ENCODE measurements at regions not wholly inside any gene's neighbourhood (a gene's known extent, or its start where the extent isn't known, plus 50 kb on each side); places are given as distances from the start of the nearest gene placed in this dataset.

GRCh38 chr12:70043490-70044138 is 199.6 kb upstream of the CNOT2 start:
- H3K4me1 ChIP-seq (ENCODE audit: insufficient read depth, low read length, severe bottlenecking): peaks cover 14% of the 10 kb centered on the region
- H3K36me3 ChIP-seq (ENCODE audit: insufficient read depth, low read length): no peaks in the 10 kb centered on the region

GRCh38 chr12:70044167-70044566 is 199.1 kb upstream of the CNOT2 start:
- H3K27me3 ChIP-seq (ENCODE audit: insufficient read depth, low read length): no peaks in the 10 kb centered on the region
- no peaks in the 10 kb centered on the region for H3K9me2 ChIP-seq (ENCODE audit: low read depth, low read length)
- no peaks in the 10 kb centered on the region for H4K20me1 ChIP-seq (ENCODE audit: insufficient read depth, low read length)
- H2AFZ ChIP-seq (ENCODE audit: low read length): no peak overlapping the region
- TF ChIP-seq EZH2 (IDR thresholded peaks at IDR 0.05; ENCODE audit: borderline replicate concordance, low read length): no peak
- TF ChIP-seq, protein P1, sequence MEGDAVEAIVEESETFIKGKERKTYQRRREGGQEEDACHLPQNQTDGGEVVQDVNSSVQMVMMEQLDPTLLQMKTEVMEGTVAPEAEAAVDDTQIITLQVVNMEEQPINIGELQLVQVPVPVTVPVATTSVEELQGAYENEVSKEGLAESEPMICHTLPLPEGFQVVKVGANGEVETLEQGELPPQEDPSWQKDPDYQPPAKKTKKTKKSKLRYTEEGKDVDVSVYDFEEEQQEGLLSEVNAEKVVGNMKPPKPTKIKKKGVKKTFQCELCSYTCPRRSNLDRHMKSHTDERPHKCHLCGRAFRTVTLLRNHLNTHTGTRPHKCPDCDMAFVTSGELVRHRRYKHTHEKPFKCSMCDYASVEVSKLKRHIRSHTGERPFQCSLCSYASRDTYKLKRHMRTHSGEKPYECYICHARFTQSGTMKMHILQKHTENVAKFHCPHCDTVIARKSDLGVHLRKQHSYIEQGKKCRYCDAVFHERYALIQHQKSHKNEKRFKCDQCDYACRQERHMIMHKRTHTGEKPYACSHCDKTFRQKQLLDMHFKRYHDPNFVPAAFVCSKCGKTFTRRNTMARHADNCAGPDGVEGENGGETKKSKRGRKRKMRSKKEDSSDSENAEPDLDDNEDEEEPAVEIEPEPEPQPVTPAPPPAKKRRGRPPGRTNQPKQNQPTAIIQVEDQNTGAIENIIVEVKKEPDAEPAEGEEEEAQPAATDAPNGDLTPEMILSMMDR (IDR thresholded peaks at IDR 0.05; ENCODE audit: low read length): no peak
- no peak overlapping the region for H3K4me2 ChIP-seq (ENCODE audit: low read length)
- H3K9ac ChIP-seq (ENCODE audit: low read length): no peak overlapping the region
- no peak overlapping the region for H3K27ac ChIP-seq (ENCODE audit: low read depth, low read length, poor library complexity, severe bottlenecking)
- H3K9me3 ChIP-seq (ENCODE audit: low read length): no peaks in the 10 kb centered on the region
- H3K4me3 ChIP-seq (ENCODE audit: low read depth, low read length, poor library complexity, severe bottlenecking): no peak overlapping the region
- no peaks in the 10 kb centered on the region for H3F3A ChIP-seq (ENCODE audit: insufficient read depth, low read length)
- no peaks in the 10 kb centered on the region for H3K36me3 ChIP-seq (ENCODE audit: insufficient read depth, low read length)
- H3K79me2 ChIP-seq (ENCODE audit: insufficient read depth, low read length): no peaks in the 10 kb centered on the region
- peaks cover 17% of the 10 kb centered on the region for H3K4me1 ChIP-seq (ENCODE audit: insufficient read depth, low read length, severe bottlenecking)

More at GRCh38 chr12:70043490-70044138, 199.6 kb upstream of the CNOT2 start:
- Histone ChIP-seq H4K20me1 (ENCODE audit: insufficient read depth, low read length) (no peaks in the 10 kb centered on the region), H3K79me2 (ENCODE audit: insufficient read depth, low read length) (no peaks in the 10 kb centered on the region), H3K9me3 (ENCODE audit: low read length) (no peaks in the 10 kb centered on the region), H3K27me3 (ENCODE audit: insufficient read depth, low read length) (no peaks in the 10 kb centered on the region), H3K9me2 (ENCODE audit: low read depth, low read length) (no peaks in the 10 kb centered on the region), H3F3A (ENCODE audit: insufficient read depth, low read length) (no peaks in the 10 kb centered on the region), H3K9ac (ENCODE audit: low read length) (no peak overlapping the region), H3K4me2 (ENCODE audit: low read length) (no peak overlapping the region), H3K27ac (ENCODE audit: low read depth, low read length, poor library complexity, severe bottlenecking) (no peak overlapping the region), H2AFZ (ENCODE audit: low read length) (no peak overlapping the region), H3K4me3 (ENCODE audit: low read depth, low read length, poor library complexity, severe bottlenecking) (no peak overlapping the region)
- no peak for TF ChIP-seq EZH2 (IDR thresholded peaks at IDR 0.05; ENCODE audit: borderline replicate concordance, low read length)
- TF ChIP-seq, protein P1 (IDR thresholded peaks at IDR 0.05; ENCODE audit: low read length): no peak

DNA sequence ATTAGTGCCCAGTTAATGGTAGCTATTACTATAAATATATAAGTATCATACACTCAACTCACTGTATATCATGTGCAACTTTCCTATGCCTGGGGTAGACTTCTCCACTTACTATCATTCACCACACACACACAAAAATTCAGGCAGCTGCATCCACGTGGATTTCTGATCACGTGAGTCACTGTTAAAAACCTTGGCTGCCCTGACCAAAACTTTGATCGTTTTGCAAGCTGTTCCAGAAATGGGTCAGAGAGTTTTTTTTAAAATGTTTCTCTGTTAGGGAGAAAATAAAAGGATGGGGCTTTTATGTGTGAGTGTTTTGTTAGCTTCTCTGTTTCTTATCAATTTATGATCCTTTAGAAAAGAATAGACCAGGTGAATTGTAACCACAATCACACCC is 198.2 kb upstream of the CNOT2 start:
- no peak for TF ChIP-seq EZH2 (IDR thresholded peaks at IDR 0.05; ENCODE audit: borderline replicate concordance, low read length)
- TF ChIP-seq, protein P1 (IDR thresholded peaks at IDR 0.05; ENCODE audit: low read length): no peak
- Histone ChIP-seq H3K36me3 (ENCODE audit: insufficient read depth, low read length) (no peaks in the 10 kb centered on the region), H3K4me2 (ENCODE audit: low read length) (no peak overlapping the region), H2AFZ (ENCODE audit: low read length) (no peak overlapping the region), H3K4me1 (ENCODE audit: insufficient read depth, low read length, severe bottlenecking) (peaks cover 24% of the 10 kb centered on the region), H4K20me1 (ENCODE audit: insufficient read depth, low read length) (no peaks in the 10 kb centered on the region), H3K79me2 (ENCODE audit: insufficient read depth, low read length) (no peaks in the 10 kb centered on the region), H3K9ac (ENCODE audit: low read length) (no peak overlapping the region), H3K9me3 (ENCODE audit: low read length) (no peaks in the 10 kb centered on the region), H3K27me3 (ENCODE audit: insufficient read depth, low read length) (no peaks in the 10 kb centered on the region), H3K27ac (ENCODE audit: low read depth, low read length, poor library complexity, severe bottlenecking) (no peak overlapping the region), H3K4me3 (ENCODE audit: low read depth, low read length, poor library complexity, severe bottlenecking) (no peak overlapping the region), H3F3A (ENCODE audit: insufficient read depth, low read length) (no peaks in the 10 kb centered on the region), H3K9me2 (ENCODE audit: low read depth, low read length) (no peaks in the 10 kb centered on the region)

Data from OCI-LY1 (cell line).